Peyer's patch (tissue), 4 donors: ENCODE measurements at regions not wholly inside any gene's neighbourhood (a gene's known extent, or its start where the extent isn't known, plus 50 kb on each side); places are given as distances from the start of the nearest gene placed in this dataset.

Experiments used
- DNase-seq, 3 donors: peaks; one replicate each; pipeline ENCODE4 v3.0.0-alpha.2; 2017 to 2019
- H3K27ac ChIP-seq, 4 donors: fragments of 200-600 bp; sonication (generic); one replicate each; pipeline ENCODE4 v1.5.1; 2016 to 2019
- H3K27me3 ChIP-seq, 2 donors: fragments of 200-600 bp; sonication (generic); one replicate each; pipeline ENCODE4 v1.5.1; 2019
- H3K36me3 ChIP-seq, 3 donors: fragments of 200-600 bp; sonication (generic); one replicate each; pipeline ENCODE4 v1.5.1; 2016 to 2019
- H3K4me1 ChIP-seq, 4 donors: fragments of 200-600 bp; sonication (generic); one replicate each; pipeline ENCODE4 v1.5.1; 2016 to 2019
- H3K4me3 ChIP-seq, 4 donors: fragments of 200-600 bp; sonication (generic); 1 replicate in 3 of 4; 2 replicates in 1 of 4; pipeline ENCODE4 v1.5.1; 2016 to 2019; ENCODE audit warnings: mild to moderate bottlenecking in 1 of 4
- H3K9me3 ChIP-seq, 4 donors: fragments of 200-600 bp; sonication (generic); one replicate each; pipeline ENCODE4 v1.5.1; 2016 to 2019; ENCODE audit warnings: mild to moderate bottlenecking in 1 of 4
- POLR2A ChIP-seq, 2 donors: fragments of 450-650 bp; IDR thresholded peaks; one replicate each; pipeline ENCODE4 v1.5.1; 2017; ENCODE audit warnings: antibody characterized with exemption in 2 of 2, mild to moderate bottlenecking in 2 of 2, moderate library complexity in 2 of 2
- TF ChIP-seq, protein P1 (sequence below), 6 experiments: fragments of 450-650 bp in 4 of 6; fragments of 200-600 bp in 2 of 6; sonication (generic) in 1 of 6; IDR thresholded peaks; one replicate each; pipeline ENCODE4 v1.5.1; 2017 to 2019; ENCODE audit warnings: antibody characterized with exemption in 6 of 6, mild to moderate bottlenecking in 3 of 6, moderate library complexity in 1 of 6

DNA sequence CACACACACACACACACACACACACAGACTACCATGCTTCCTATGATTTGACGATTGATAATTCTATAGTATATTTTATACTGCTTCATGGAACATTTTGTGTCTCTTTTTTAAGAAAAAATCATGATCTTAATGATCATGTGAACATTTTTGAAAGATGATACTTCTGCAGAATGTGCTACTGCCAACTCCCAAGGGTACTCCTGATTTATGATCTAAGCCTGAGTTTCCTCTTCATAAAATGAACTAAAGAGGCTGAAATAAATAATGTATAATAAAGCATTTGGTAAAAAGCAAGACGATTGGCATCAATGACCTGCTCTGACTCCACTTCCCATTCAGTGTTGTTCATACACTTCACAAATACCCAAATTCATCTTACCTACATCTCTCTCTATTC, 333.8 kb upstream of the RBMS3 start:
- no peak for DNase-seq
- H3K4me3 ChIP-seq = no peak overlapping the region
- no peaks in the 10 kb centered on the region for H3K27me3 ChIP-seq
- TF ChIP-seq, protein P1, sequence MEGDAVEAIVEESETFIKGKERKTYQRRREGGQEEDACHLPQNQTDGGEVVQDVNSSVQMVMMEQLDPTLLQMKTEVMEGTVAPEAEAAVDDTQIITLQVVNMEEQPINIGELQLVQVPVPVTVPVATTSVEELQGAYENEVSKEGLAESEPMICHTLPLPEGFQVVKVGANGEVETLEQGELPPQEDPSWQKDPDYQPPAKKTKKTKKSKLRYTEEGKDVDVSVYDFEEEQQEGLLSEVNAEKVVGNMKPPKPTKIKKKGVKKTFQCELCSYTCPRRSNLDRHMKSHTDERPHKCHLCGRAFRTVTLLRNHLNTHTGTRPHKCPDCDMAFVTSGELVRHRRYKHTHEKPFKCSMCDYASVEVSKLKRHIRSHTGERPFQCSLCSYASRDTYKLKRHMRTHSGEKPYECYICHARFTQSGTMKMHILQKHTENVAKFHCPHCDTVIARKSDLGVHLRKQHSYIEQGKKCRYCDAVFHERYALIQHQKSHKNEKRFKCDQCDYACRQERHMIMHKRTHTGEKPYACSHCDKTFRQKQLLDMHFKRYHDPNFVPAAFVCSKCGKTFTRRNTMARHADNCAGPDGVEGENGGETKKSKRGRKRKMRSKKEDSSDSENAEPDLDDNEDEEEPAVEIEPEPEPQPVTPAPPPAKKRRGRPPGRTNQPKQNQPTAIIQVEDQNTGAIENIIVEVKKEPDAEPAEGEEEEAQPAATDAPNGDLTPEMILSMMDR (IDR thresholded peaks at IDR 0.05) = no peak
- no peak for TF ChIP-seq POLR2A (IDR thresholded peaks at IDR 0.05)
- no peaks in the 10 kb centered on the region for H3K9me3 ChIP-seq
- no peaks in the 10 kb centered on the region for H3K36me3 ChIP-seq
- no peaks in the 10 kb centered on the region for H3K4me1 ChIP-seq
- H3K27ac ChIP-seq = no peak overlapping the region

DNA sequence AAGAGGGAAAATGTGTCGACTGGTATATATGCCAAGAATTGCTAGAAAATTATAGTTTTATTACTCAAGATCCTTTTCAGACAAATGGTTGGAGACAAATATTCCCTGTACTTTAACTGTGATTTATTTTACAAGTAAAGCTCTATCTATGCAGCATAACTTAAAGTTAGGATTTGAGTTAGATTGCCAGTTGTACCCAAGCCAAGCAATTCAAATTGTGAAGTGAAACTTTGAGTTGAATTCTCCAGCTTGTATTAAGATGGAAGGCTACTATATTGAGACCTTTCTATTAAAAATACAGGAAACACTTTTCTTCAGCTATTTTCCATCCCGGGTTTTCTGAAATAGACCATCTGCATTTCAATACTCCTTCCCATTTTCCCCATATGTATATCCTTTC, 333.1 kb upstream of the RBMS3 start:
- Histone ChIP-seq H3K36me3 (no peaks in the 10 kb centered on the region), H3K27me3 (no peaks in the 10 kb centered on the region), H3K27ac (no peak overlapping the region), H3K9me3 (no peaks in the 10 kb centered on the region), H3K4me3 (no peak overlapping the region), H3K4me1 (no peaks in the 10 kb centered on the region)
- TF ChIP-seq, protein P1 (IDR thresholded peaks at IDR 0.05) = no peak
- no peak for TF ChIP-seq POLR2A (IDR thresholded peaks at IDR 0.05)
- DNase-seq = no peak

DNA sequence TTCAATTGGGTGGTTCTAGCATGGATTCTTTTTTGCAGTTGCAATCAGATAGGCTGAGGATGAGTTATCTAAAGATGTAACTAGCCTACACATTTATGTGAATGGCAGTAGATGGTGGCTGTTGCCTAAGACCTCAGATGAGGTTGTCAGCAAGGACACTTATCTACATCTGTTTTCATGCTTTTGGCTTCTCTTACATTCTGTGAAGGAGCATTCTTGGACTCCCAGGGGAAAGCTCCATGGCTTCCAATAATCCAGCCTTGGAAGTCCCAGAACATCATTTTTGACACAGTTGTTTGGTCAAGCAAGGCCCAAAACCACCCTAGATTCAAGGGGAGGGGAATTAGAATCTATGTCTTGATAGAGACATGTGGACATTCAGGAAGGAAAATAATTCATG, 332.2 kb upstream of the RBMS3 start:
- no peak for DNase-seq
- no peaks in the 10 kb centered on the region for H3K4me1 ChIP-seq
- H3K9me3 ChIP-seq = no peaks in the 10 kb centered on the region
- no peaks in the 10 kb centered on the region for H3K27me3 ChIP-seq
- TF ChIP-seq, protein P1 (IDR thresholded peaks at IDR 0.05) = no peak
- no peak for TF ChIP-seq POLR2A (IDR thresholded peaks at IDR 0.05)
- no peak overlapping the region for H3K27ac ChIP-seq
- H3K36me3 ChIP-seq = no peaks in the 10 kb centered on the region
- no peak overlapping the region for H3K4me3 ChIP-seq

DNA sequence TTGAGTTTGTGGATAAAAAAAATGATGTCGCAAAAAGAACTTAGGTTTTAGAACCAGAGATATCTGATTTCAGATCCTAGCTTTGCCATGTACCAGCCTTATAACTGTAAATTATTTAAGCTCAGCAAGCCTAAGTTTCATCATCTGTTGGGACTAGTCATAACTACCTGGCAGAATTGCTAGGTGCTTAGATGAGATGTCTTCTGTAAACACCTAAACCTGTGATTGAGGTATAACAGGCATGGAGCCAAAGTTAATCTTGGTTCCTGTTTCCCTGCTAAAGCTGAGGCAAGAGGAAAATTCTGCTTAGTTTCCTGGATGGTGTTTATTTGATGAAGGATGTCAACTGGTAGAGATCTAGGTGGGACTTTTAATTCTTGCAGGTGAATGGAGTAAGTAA, 331.3 kb upstream of the RBMS3 start:
- Histone ChIP-seq H3K4me3 (no peak overlapping the region), H3K4me1 (no peaks in the 10 kb centered on the region), H3K27ac (no peak overlapping the region), H3K27me3 (no peaks in the 10 kb centered on the region), H3K36me3 (no peaks in the 10 kb centered on the region), H3K9me3 (no peaks in the 10 kb centered on the region)
- no peak for DNase-seq
- TF ChIP-seq, protein P1 (IDR thresholded peaks at IDR 0.05) = no peak
- no peak for TF ChIP-seq POLR2A (IDR thresholded peaks at IDR 0.05)

DNA sequence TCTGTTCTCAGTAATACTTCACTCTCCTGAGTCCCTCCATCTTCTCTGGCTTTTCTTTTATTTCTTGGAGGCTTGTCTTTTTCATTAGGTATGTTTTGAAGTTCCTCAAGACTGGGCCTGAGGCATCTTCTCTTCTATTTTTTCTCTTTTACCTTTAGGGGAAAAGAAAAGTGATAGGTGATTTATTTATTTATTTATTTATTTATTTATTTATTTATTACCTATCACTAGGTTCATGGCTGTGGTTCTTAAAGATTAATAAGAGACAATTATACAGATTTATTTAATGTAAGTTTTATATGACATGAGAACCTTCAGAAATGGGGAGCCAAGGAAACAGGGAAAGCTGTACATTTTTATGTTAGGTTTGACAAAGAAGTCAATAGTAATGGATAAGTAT, 330.3 kb upstream of the RBMS3 start:
- Histone ChIP-seq H3K36me3 (no peaks in the 10 kb centered on the region), H3K9me3 (no peaks in the 10 kb centered on the region), H3K4me3 (no peak overlapping the region), H3K4me1 (no peaks in the 10 kb centered on the region), H3K27ac (no peak overlapping the region), H3K27me3 (no peaks in the 10 kb centered on the region)
- TF ChIP-seq, protein P1 (IDR thresholded peaks at IDR 0.05) = no peak
- TF ChIP-seq POLR2A (IDR thresholded peaks at IDR 0.05) = no peak
- no peak for DNase-seq
